HFFc6 (cell line): ENCODE measurements at regions not wholly inside any gene's neighbourhood (a gene's known extent, or its start where the extent isn't known, plus 50 kb on each side); places are given as distances from the start of the nearest gene placed in this dataset.

Experiments
- DNase-seq: peaks from one replicate; pipeline ENCODE4 v3.0.0-alpha.2; 2018
- H3K27ac Mint-ChIP-seq: 2 replicates; pipeline ENCODE4 v1.8.0; 2020; ENCODE audit warnings: mild to moderate bottlenecking, mixed read lengths
- H3K27me3 Mint-ChIP-seq: 2 replicates; pipeline ENCODE4 v1.8.0; 2021; ENCODE audit warnings: mild to moderate bottlenecking, moderate library complexity, mixed read lengths; ENCODE audit not compliant: insufficient read depth
- H3K36me3 Mint-ChIP-seq: 2 replicates; pipeline ENCODE4 v1.8.0; 2021; ENCODE audit warnings: low read depth, mixed read lengths
- H3K4me1 Mint-ChIP-seq: 2 replicates; pipeline ENCODE4 v1.8.0; 2020; ENCODE audit warnings: low read depth, mixed read lengths
- H3K4me3 Mint-ChIP-seq: 2 replicates; pipeline ENCODE4 v1.8.0; 2020; ENCODE audit warnings: mild to moderate bottlenecking, moderate library complexity, mixed read lengths
- H3K9me3 Mint-ChIP-seq: 2 replicates; pipeline ENCODE4 v1.8.0; 2020; ENCODE audit warnings: mild to moderate bottlenecking, mixed read lengths
- CTCF ChIP-seq: fragments of 200-600 bp; sonication (generic); IDR thresholded peaks from 2 replicates; pipeline ENCODE4 v1.5.0; 2021; ENCODE audit warnings: antibody characterized with exemption, mild to moderate bottlenecking

DNA sequence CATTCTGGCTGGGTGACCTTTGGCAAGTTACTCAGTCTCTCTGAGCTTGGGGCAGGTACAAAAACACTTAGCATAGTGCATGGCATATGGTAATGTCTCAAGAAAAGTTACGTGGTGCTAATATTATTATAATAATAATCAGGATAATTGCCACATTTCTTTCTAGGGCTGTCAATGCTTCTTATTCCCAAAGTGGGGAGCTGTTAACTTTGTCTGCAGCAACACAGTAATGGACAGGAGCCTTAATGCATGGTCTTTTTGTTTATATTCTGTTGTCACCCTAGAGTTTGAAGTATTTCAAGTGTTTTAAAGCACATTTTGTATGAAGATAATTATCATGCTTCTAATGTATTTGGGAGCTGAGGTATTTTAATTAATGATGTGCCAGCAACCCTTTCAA is 121.8 kb downstream of the FHIP1A start:
- H3K36me3 Mint-ChIP-seq: no peaks in the 10 kb centered on the region
- no peak overlapping the region for H3K4me3 Mint-ChIP-seq
- no peak overlapping the region; the same call in 1 of the 2 replicates for H3K27ac Mint-ChIP-seq
- H3K27me3 Mint-ChIP-seq: peaks cover 2% of the 10 kb centered on the region
- no peak for DNase-seq
- TF ChIP-seq CTCF: peak; percentile 75
- no peaks in the 10 kb centered on the region for H3K9me3 Mint-ChIP-seq
- H3K4me1 Mint-ChIP-seq: peaks cover 9% of the 10 kb centered on the region

- H3K4me1 Mint-ChIP-seq: peaks cover 10% of the 10 kb centered on the region
- no peak overlapping the region for H3K27ac Mint-ChIP-seq
- no peaks in the 10 kb centered on the region for H3K36me3 Mint-ChIP-seq
- H3K27me3 Mint-ChIP-seq: peaks cover 2% of the 10 kb centered on the region
- H3K9me3 Mint-ChIP-seq: no peaks in the 10 kb centered on the region
- TF ChIP-seq CTCF: no peak
- DNase-seq: no peak
- H3K4me3 Mint-ChIP-seq: no peak overlapping the region
Measured at GRCh38 chr4:151532001-151532708, 123.2 kb downstream of the FHIP1A start.

GRCh38 chr4:151534195-151534594 is 125.2 kb downstream of the FHIP1A start:
- Mint-ChIP-seq H3K4me3 (no peak overlapping the region), H3K36me3 (no peaks in the 10 kb centered on the region), H3K27ac (no peak overlapping the region), H3K9me3 (no peaks in the 10 kb centered on the region), H3K27me3 (peaks cover 2% of the 10 kb centered on the region; the same call in 1 of the 2 replicates), H3K4me1 (peaks cover 21% of the 10 kb centered on the region)
- DNase-seq: no peak
- TF ChIP-seq CTCF: no peak

- Mint-ChIP-seq H3K9me3 (no peaks in the 10 kb centered on the region), H3K36me3 (no peaks in the 10 kb centered on the region), H3K4me1 (peaks cover 28% of the 10 kb centered on the region), H3K27me3 (peaks cover 2% of the 10 kb centered on the region; the same call in 1 of the 2 replicates), H3K4me3 (no peak overlapping the region), H3K27ac (no peak overlapping the region)
- TF ChIP-seq CTCF: no peak
- no peak for DNase-seq
Measured at GRCh38 chr4:151535366-151535765, 126.4 kb downstream of the FHIP1A start.

- DNase-seq: no peak
Measured at GRCh38 chr4:151537687-151538086, 128.7 kb downstream of the FHIP1A start.

More at GRCh38 chr4:151537687-151538086, 128.7 kb downstream of the FHIP1A start:
- no peaks in the 10 kb centered on the region for H3K36me3 Mint-ChIP-seq
- H3K27ac Mint-ChIP-seq: no peak overlapping the region
- no peak for TF ChIP-seq CTCF
- H3K4me3 Mint-ChIP-seq: no peak overlapping the region
- no peaks in the 10 kb centered on the region for H3K9me3 Mint-ChIP-seq
- no peaks in the 10 kb centered on the region; the same call in 1 of the 2 replicates for H3K27me3 Mint-ChIP-seq
- peaks cover 47% of the 10 kb centered on the region for H3K4me1 Mint-ChIP-seq
